ENCODE measurements at regions not wholly inside any gene's neighbourhood (a gene's known extent, or its start where the extent isn't known, plus 50 kb on each side); places are given as distances from the start of the nearest gene placed in this dataset.

- intact Hi-C loops (cut with micrococcal nuclease), result no loop called here
Measured at GRCh38 chr6:111957623-111958315, 84.5 kb upstream of the FYN start.

DNA sequence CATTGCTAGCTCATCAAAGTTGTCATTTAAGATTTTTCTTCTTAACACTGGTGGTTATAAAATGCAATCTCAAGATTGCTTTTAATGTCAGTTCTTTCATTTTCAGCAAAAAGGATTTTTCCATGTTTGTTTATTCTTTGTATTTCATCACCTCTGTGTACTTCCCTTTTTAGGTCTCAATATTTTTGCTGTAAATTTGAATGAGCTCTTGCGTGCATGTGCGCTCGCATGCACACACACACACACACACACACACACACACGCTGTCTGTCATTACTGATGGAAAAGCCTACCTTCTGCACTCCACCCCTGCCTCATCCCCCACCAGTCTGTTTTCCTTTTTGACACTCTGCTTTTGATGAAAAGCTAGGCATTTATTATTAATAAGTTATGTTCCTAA lies 85.3 kb upstream of the FYN start:
- intact Hi-C loops (cut with micrococcal nuclease), result no loop called here

DNA sequence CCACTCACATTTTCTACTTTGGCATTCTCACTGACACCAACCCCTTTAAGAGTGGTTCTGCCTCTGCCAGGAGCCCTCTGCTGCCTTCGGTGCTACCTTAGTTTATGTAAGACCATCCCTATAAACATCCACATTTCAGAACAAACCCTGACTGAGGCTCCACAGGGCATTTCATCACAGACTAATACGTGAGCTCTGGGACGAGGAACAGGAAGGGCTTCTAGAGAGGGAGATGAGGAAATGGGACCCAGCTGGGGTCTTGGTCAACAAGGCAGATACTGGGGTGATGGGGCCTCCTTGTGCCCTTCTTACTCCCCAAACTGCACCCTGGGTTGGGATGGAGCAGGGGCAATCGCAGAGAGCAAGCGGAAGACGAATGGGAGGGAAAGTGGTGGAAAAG lies 86.5 kb upstream of the FYN start:
- intact Hi-C loops (cut with micrococcal nuclease), result no loop called here

DNA sequence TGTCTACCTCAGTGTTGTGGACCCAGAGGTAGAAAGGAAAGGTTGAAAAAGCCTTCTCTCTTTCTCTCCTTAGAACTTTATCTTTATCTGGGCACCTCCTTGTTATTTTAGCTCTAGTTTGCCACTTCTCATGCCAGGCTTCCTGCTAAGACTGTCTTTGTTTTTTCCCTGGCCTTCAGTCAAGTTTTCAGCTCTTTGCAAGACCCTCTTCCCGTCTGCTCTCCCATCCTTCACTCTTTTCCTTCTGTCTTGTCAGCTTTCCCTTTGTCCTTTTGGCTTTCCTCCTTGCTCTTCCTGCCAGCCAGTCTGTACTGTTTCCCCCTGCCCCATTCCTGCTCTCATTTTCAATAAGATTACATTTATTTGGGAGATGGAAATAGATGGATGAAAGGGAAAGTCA lies 86.8 kb upstream of the CCN6 start:
- intact Hi-C loops (cut with micrococcal nuclease), result no loop called here

- intact Hi-C loops (cut with micrococcal nuclease), result no loop called here
Measured at GRCh38 chr6:111970426-111970825, 83.5 kb upstream of the CCN6 start.

DNA sequence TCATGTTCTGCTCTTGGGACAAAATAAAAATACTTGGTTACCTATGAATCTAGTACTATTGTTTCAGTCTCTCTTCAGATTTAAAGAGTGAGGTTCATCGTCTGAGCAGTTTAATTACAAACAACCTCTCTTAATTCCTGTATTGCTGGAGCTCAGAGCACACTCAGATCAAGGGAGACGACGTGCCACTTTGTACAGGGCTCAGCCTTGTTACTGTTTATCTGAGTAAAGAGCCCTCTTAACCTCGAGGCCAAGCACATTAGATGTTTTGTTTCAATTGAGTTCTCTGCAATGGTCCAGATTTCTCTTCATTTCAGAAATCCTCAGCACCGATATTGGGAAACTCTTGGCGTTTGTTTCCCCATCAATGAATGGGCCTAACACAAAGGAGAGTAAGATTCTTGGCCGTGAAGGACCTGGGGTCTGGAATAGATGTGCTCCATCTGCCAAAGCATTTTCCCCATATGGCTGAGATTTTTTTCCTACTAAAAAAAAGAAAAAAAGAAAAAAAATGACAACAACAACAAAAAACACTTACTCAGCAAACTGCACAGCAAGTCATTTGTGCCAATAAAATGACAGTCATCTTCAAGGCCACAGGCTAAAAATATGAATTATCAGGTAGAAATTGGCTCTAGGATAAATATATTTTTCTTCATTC lies 82.6 kb upstream of the CCN6 start:
- intact Hi-C loops (cut with micrococcal nuclease), result no loop called here

DNA sequence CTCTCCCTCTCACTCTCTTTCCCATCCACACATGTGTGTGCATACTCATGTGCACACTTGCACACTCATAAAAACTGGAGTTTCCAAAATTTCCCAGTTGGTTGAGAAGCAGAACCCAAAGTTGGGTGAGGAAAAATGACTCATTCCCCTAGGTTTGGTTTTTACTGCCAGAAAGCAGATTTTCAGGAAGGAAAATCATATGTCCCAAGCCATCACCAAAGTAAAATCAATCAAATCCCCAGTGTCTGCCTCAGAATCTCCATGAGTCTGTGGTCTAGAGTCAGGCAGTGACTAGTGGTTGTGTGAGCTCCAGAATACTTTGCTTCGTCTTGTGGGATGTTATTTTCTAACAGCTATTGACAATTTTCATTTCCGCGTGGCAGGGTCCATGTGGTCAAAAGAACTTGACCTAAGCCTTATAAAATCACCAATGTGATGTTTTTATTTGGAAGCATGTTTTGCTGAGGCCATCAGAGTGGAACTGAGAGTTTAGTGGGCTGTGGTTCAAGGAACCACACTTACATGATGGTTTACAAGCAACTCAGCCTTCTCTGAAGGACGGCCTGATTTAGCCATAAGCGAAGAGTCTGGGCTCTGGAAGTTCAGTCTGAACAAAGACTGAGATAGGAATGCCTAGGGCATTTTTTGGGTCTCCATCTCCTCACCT lies 81.9 kb upstream of the CCN6 start:
- intact Hi-C loops (cut with micrococcal nuclease), result no loop called here

GRCh38 chr6:111972745-111973117 lies 81.2 kb upstream of the CCN6 start:
- intact Hi-C loops (cut with micrococcal nuclease), result no loop called here

- intact Hi-C loops (cut with micrococcal nuclease), result no loop called here
Measured at GRCh38 chr6:111973118-111973761, 80.7 kb upstream of the CCN6 start.

- intact Hi-C loops (cut with micrococcal nuclease), result no loop called here
Measured at GRCh38 chr6:111973927-111974639, 79.8 kb upstream of the CCN6 start.

GRCh38 chr6:111975466-111975865 lies 78.4 kb upstream of the CCN6 start:
- intact Hi-C loops (cut with micrococcal nuclease), result no loop called here

DNA sequence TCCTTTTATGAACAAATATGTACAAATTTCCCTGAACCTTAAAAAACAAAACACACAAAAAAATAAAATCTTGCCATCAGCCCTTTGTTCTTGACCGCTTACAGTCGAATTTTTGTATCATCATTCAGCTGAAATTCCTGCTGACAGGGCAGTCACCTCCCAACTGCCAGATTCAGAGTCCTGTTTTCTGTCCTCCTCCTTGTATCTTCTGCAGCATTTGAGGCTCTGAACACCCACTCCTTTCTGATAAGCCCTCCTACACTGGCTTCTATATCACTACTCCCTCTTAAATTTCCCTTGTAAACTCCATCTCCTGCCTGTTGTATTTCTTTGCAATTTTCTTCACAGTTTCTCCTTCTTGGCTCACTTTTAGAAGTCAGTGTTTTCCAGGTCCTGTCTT lies 77.8 kb upstream of the CCN6 start:
- intact Hi-C loops (cut with micrococcal nuclease), result no loop called here

GRCh38 chr6:111978532-111979149 lies 75.3 kb upstream of the CCN6 start:
- intact Hi-C loops (cut with micrococcal nuclease), result no loop called here

GRCh38 chr6:111979633-111980032 lies 74.3 kb upstream of the CCN6 start:
- intact Hi-C loops (cut with micrococcal nuclease), result no loop called here

DNA sequence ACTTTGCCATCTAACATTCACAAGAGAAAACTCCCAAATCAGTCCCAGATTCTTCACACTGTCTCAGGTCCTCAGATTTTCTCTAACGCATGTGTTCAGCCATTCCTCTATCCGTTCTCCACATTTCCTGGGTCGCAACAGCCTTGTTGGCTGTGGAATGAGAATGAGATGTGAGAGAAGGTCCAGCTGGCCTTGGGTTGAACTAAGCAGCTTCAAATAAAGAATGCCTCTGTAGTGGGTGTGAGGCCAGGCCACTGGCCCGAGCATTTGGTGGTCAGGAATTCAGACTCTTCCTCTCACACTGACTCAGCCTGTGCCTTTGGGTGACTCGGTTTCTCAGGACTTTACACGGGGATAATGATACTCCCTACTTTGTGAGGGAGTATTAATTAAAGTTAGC lies 73.8 kb upstream of the CCN6 start:
- intact Hi-C loops (cut with micrococcal nuclease), result no loop called here

- intact Hi-C loops (cut with micrococcal nuclease), result no loop called here
Measured at GRCh38 chr6:111980971-111981840, 72.7 kb upstream of the CCN6 start.

DNA sequence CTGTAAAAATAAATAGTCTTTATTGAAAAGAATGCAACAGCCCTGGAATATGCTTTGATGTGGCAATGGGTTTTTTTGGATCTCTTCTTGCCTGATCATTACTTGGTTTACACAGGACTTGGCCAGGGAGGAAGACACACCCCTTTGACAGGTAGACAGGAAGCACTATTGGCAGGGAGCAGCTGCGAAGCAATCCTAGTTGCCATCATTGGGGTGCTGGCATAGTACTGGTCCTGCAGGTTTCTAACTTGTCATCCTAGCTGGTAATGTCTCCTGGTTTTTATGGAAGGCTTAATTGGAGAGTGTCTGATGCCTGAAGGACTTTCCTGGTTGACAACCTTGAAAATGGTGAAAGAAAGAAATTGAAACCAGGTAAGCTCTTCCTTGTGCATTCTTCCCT lies 71.2 kb upstream of the CCN6 start:
- intact Hi-C loops (cut with micrococcal nuclease), result no loop called here

GRCh38 chr6:111983193-111983592 lies 70.7 kb upstream of the CCN6 start:
- intact Hi-C loops (cut with micrococcal nuclease), result no loop called here

GRCh38 chr6:111984081-111984480 lies 69.8 kb upstream of the CCN6 start:
- intact Hi-C loops (cut with micrococcal nuclease), result no loop called here

GRCh38 chr6:111984516-111985201 lies 69.2 kb upstream of the CCN6 start:
- intact Hi-C loops (cut with micrococcal nuclease), result no loop called here

Measured in T-helper 2 cell treated with Interferon-gamma antibody and Interleukin-4, amounts not matched to agents 100 ng/mL and 5 ng/mL, for 36 hours (primary cell).